ENCODE measurements at regions not wholly inside any gene's neighbourhood (a gene's known extent, or its start where the extent isn't known, plus 50 kb on each side); places are given as distances from the start of the nearest gene placed in this dataset.

DNA sequence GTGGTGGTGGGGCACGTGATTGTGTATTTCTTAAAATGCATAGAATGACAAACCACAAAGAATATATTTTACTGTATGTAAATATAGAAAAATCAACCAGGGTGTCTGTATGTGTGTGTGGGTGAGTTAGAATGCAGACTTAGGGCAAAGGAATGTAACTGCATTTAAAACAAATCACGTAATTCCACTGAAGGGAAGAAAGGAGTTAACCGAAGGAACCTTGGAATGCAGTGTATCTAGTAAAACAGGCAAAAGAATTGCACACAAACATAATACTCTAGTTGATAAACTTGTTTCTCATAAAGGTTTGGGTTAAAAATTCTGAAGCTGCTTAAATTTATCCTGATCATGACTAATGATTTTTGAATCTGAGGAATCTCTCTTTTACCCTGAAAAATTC is 134.9 kb downstream of the ADRA2A start:
- TF ChIP-seq, protein P1, sequence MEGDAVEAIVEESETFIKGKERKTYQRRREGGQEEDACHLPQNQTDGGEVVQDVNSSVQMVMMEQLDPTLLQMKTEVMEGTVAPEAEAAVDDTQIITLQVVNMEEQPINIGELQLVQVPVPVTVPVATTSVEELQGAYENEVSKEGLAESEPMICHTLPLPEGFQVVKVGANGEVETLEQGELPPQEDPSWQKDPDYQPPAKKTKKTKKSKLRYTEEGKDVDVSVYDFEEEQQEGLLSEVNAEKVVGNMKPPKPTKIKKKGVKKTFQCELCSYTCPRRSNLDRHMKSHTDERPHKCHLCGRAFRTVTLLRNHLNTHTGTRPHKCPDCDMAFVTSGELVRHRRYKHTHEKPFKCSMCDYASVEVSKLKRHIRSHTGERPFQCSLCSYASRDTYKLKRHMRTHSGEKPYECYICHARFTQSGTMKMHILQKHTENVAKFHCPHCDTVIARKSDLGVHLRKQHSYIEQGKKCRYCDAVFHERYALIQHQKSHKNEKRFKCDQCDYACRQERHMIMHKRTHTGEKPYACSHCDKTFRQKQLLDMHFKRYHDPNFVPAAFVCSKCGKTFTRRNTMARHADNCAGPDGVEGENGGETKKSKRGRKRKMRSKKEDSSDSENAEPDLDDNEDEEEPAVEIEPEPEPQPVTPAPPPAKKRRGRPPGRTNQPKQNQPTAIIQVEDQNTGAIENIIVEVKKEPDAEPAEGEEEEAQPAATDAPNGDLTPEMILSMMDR (IDR thresholded peaks at IDR 0.05) = no peak
- no peak for TF ChIP-seq POLR2A (IDR thresholded peaks at IDR 0.05)
